PFSK-1 (cell line): ENCODE measurements at regions not wholly inside any gene's neighbourhood (a gene's known extent, or its start where the extent isn't known, plus 50 kb on each side); places are given as distances from the start of the nearest gene placed in this dataset.

Experiments used
- FOXP2 ChIP-seq: optimal IDR thresholded peaks from 2 replicates; pipeline ENCODE3; 2011; ENCODE audit warnings: borderline replicate concordance, control low read depth, inconsistent platforms; ENCODE audit not compliant: insufficient read depth; ENCODE audit errors: extremely low read length, extremely low read depth
- POLR2AphosphoS5 ChIP-seq: IDR thresholded peaks from 2 replicates; pipeline ENCODE4 v1.6.1; 2012; ENCODE audit warnings: low read depth, mild to moderate bottlenecking, control low read depth, low read length, moderate library complexity
- REST ChIP-seq, 2 experiments: IDR thresholded peaks; 2 replicates each; pipeline versions ENCODE4 v1.6.1 to v1.8.0; 2011 to 2012; ENCODE audit warnings: low read depth in 2 of 2, low read length in 2 of 2, control low read depth in 1 of 2, inconsistent platforms in 1 of 2, mild to moderate bottlenecking in 1 of 2, moderate library complexity in 1 of 2; ENCODE audit not compliant: insufficient read depth in 1 of 2
- SIN3A ChIP-seq: IDR thresholded peaks from 2 replicates; pipeline ENCODE4 v1.6.1; 2012; ENCODE audit warnings: mild to moderate bottlenecking, low read length, moderate library complexity, borderline replicate concordance; ENCODE audit not compliant: insufficient read depth
- TAF1 ChIP-seq: IDR thresholded peaks from 2 replicates; pipeline ENCODE4 v1.6.1; 2012; ENCODE audit warnings: low read length, control low read depth, borderline replicate concordance; ENCODE audit not compliant: insufficient read depth

GRCh38 chr5:20655211-20655610 lies 667.2 kb upstream of the CDH18 start:
- TF ChIP-seq FOXP2 = no peak

- TF ChIP-seq SIN3A (no peak), REST (IDR thresholded peaks at IDR 0.05; ENCODE audit: insufficient read depth in 1 of 2, low read depth in 2 of 2, low read length in 2 of 2) (no peak), POLR2AphosphoS5 (no peak), FOXP2 (no peak), TAF1 (no peak)
Measured at GRCh38 chr5:20654746-20655145, 666.7 kb upstream of the CDH18 start.

GRCh38 chr5:20654033-20654432 lies 666.0 kb upstream of the CDH18 start:
- TF ChIP-seq TAF1 = no peak
- TF ChIP-seq SIN3A = no peak
- no peak for TF ChIP-seq POLR2AphosphoS5
- TF ChIP-seq FOXP2 = no peak
- TF ChIP-seq REST (IDR thresholded peaks at IDR 0.05; ENCODE audit: insufficient read depth in 1 of 2, low read depth in 2 of 2, low read length in 2 of 2) = no peak

- no peak for TF ChIP-seq SIN3A
Measured at GRCh38 chr5:20649966-20650365, 662.0 kb upstream of the CDH18 start.

- TF ChIP-seq SIN3A = no peak
- no peak for TF ChIP-seq TAF1
- TF ChIP-seq REST (IDR thresholded peaks at IDR 0.05; ENCODE audit: insufficient read depth in 1 of 2, low read depth in 2 of 2, low read length in 2 of 2) = no peak
- no peak for TF ChIP-seq POLR2AphosphoS5
- no peak for TF ChIP-seq FOXP2
Measured at GRCh38 chr5:20648981-20649380, 661.0 kb upstream of the CDH18 start.

- TF ChIP-seq SIN3A = no peak
- no peak for TF ChIP-seq FOXP2
- TF ChIP-seq REST (IDR thresholded peaks at IDR 0.05; ENCODE audit: insufficient read depth in 1 of 2, low read depth in 2 of 2, low read length in 2 of 2) = no peak
- no peak for TF ChIP-seq TAF1
- TF ChIP-seq POLR2AphosphoS5 = no peak
Measured at GRCh38 chr5:20636686-20637085, 648.7 kb upstream of the CDH18 start.
